SK-N-SH treated with all-trans-retinoic acid at 6 μM for 48 hours (cell line): ENCODE measurements at regions not wholly inside any gene's neighbourhood (a gene's known extent, or its start where the extent isn't known, plus 50 kb on each side); places are given as distances from the start of the nearest gene placed in this dataset.

Experiments used
- ATAC-seq: fragments of 200-7000 bp; cut with Tn5 transposase; 3 replicates; pipeline ENCODE4 v1.9.1; 2020; ENCODE audit warnings: mild to moderate bottlenecking, moderate library complexity
- BACH2 ChIP-seq: fragments of 250-450 bp; sonication (Bioruptor Pico); IDR thresholded peaks from 2 replicates; pipeline ENCODE4 v1.9.0; 2021; ENCODE audit warnings: mild to moderate bottlenecking, borderline replicate concordance
- CREB5 ChIP-seq: fragments of 250-450 bp; sonication (Bioruptor Pico); IDR thresholded peaks from 2 replicates; pipeline ENCODE4 v1.5.1; 2020; ENCODE audit warnings: low read depth, mild to moderate bottlenecking, moderate library complexity
- CSDC2 ChIP-seq: fragments of 250-450 bp; sonication (Bioruptor Pico); IDR thresholded peaks from 2 replicates; pipeline ENCODE4 v1.5.0; 2020; ENCODE audit warnings: mild to moderate bottlenecking, moderate library complexity
- CSRNP3 ChIP-seq: fragments of 250-450 bp; sonication (Bioruptor Pico); IDR thresholded peaks from 2 replicates; pipeline ENCODE4 v1.5.1; 2021; ENCODE audit warnings: mild to moderate bottlenecking, moderate library complexity
- ESRRG ChIP-seq: fragments of 250-450 bp; sonication (Bioruptor Pico); IDR thresholded peaks from 2 replicates; pipeline ENCODE4 v1.6.1; 2021; ENCODE audit warnings: mild to moderate bottlenecking
- GLIS3 ChIP-seq: fragments of 250-450 bp; sonication (Bioruptor Pico); IDR thresholded peaks from 2 replicates; pipeline ENCODE4 v1.5.0; 2020; ENCODE audit warnings: mild to moderate bottlenecking, moderate library complexity
- ISL1 ChIP-seq: fragments of 250-450 bp; sonication (Bioruptor Pico); IDR thresholded peaks from 2 replicates; pipeline ENCODE4 v2.1.2; 2022; ENCODE audit warnings: mild to moderate bottlenecking, moderate library complexity
- OSR1 ChIP-seq: fragments of 250-450 bp; sonication (Bioruptor Pico); IDR thresholded peaks from 2 replicates; pipeline ENCODE4 v1.8.0; 2022; ENCODE audit warnings: moderate library complexity, mild to moderate bottlenecking, inconsistent platforms
- PATZ1 ChIP-seq: fragments of 250-450 bp; sonication (Bioruptor Pico); IDR thresholded peaks from 2 replicates; pipeline ENCODE4 v1.8.0; 2020; ENCODE audit warnings: mild to moderate bottlenecking, moderate library complexity, borderline replicate concordance
- POU6F1 ChIP-seq: fragments of 250-450 bp; sonication (Bioruptor Pico); IDR thresholded peaks from 2 replicates; pipeline ENCODE4 v1.8.0; 2021; ENCODE audit warnings: low read depth, mild to moderate bottlenecking, moderate library complexity, borderline replicate concordance
- PPARA ChIP-seq: fragments of 250-450 bp; sonication (Bioruptor Pico); IDR thresholded peaks from 2 replicates; pipeline ENCODE4 v1.5.0; 2020; ENCODE audit warnings: mild to moderate bottlenecking, borderline replicate concordance
- RARB ChIP-seq: fragments of 250-450 bp; sonication (Bioruptor Pico); IDR thresholded peaks from 2 replicates; pipeline ENCODE4 v1.8.0; 2021; ENCODE audit warnings: mild to moderate bottlenecking, moderate library complexity
- TCF4 ChIP-seq: fragments of 250-450 bp; sonication (Bioruptor Pico); IDR thresholded peaks from 2 replicates; pipeline ENCODE4 v1.8.0; 2021; ENCODE audit warnings: mild to moderate bottlenecking, moderate library complexity, borderline replicate concordance
- TOX ChIP-seq: fragments of 250-450 bp; sonication (Bioruptor Pico); IDR thresholded peaks from 2 replicates; pipeline ENCODE4 v1.8.0; 2021; ENCODE audit warnings: mild to moderate bottlenecking, moderate library complexity, borderline replicate concordance
- TSHZ2 ChIP-seq: fragments of 250-450 bp; sonication (Bioruptor Pico); IDR thresholded peaks from 2 replicates; pipeline ENCODE4 v1.5.0; 2020; ENCODE audit warnings: mild to moderate bottlenecking, moderate library complexity
- ZC3H10 ChIP-seq: fragments of 250-450 bp; sonication (Bioruptor Pico); IDR thresholded peaks from 2 replicates; pipeline ENCODE4 v1.5.1; 2021; ENCODE audit warnings: mild to moderate bottlenecking, moderate library complexity
- ZFP3 ChIP-seq: fragments of 250-450 bp; sonication (Bioruptor Pico); IDR thresholded peaks from 2 replicates; pipeline ENCODE4 v1.5.0; 2020; ENCODE audit warnings: mild to moderate bottlenecking, moderate library complexity
- ZFP30 ChIP-seq: fragments of 450-650 bp; formaldehyde crosslinking; IDR thresholded peaks from 2 replicates; pipeline ENCODE4 v1.5.0; 2022; ENCODE audit warnings: mild to moderate bottlenecking, moderate library complexity
- ZNF565 ChIP-seq: fragments of 450-650 bp; formaldehyde crosslinking; conservative IDR thresholded peaks from 2 replicates; pipeline ENCODE4 v1.5.0; 2020; ENCODE audit warnings: low read depth, mild to moderate bottlenecking, moderate library complexity
- ZNF70 ChIP-seq: fragments of 450-650 bp; formaldehyde crosslinking; IDR thresholded peaks from 2 replicates; pipeline ENCODE4 v1.5.0; 2020; ENCODE audit warnings: mild to moderate bottlenecking, moderate library complexity
- ZNF8 ChIP-seq: fragments of 450-650 bp; formaldehyde crosslinking; IDR thresholded peaks from 2 replicates; pipeline ENCODE4 v1.5.0; 2020; ENCODE audit warnings: mild to moderate bottlenecking, moderate library complexity

- peak; percentile 97 for ATAC-seq
- TF ChIP-seq CSDC2 (CRISPR knock-in tag) (no peak), ZC3H10 (CRISPR knock-in tag) (no peak)
Measured at GRCh38 chr5:85049020-85049419, 664.3 kb upstream of the EDIL3 start.

GRCh38 chr5:85052826-85053225, 668.1 kb upstream of the EDIL3 start:
- TF ChIP-seq POU6F1 (CRISPR knock-in tag) (no peak), ZFP30 (no peak), ISL1 (CRISPR knock-in tag) (no peak), ZNF565 (CRISPR knock-in tag) (no peak), ZNF70 (CRISPR knock-in tag) (no peak), CREB5 (CRISPR knock-in tag) (no peak), BACH2 (CRISPR knock-in tag) (no peak), RARB (CRISPR knock-in tag) (no peak), CSRNP3 (CRISPR knock-in tag) (no peak), ZFP3 (no peak), TCF4 (no peak), ESRRG (no peak), TOX (no peak), PPARA (CRISPR knock-in tag) (no peak), OSR1 (CRISPR knock-in tag) (no peak)
- TF ChIP-seq, all 23 proteins: peak for 0
- no peak for ATAC-seq

- TF ChIP-seq RARB (CRISPR knock-in tag): no peak
- TF ChIP-seq PATZ1 (CRISPR knock-in tag): no peak
- TF ChIP-seq PPARA (CRISPR knock-in tag): no peak
- no peak for TF ChIP-seq ZNF8 (CRISPR knock-in tag)
- TF ChIP-seq ZFP30: no peak
- no peak for TF ChIP-seq POU6F1 (CRISPR knock-in tag)
- no peak for TF ChIP-seq TSHZ2 (CRISPR knock-in tag)
- TF ChIP-seq BACH2 (CRISPR knock-in tag): no peak
- TF ChIP-seq ZNF70 (CRISPR knock-in tag): no peak
- TF ChIP-seq TCF4: no peak
- TF ChIP-seq CSRNP3 (CRISPR knock-in tag): no peak
- no peak for TF ChIP-seq GLIS3
- no peak for TF ChIP-seq ESRRG
- TF ChIP-seq OSR1 (CRISPR knock-in tag): no peak
Measured at GRCh38 chr5:85069659-85070640, 685.3 kb upstream of the EDIL3 start.

More at GRCh38 chr5:85069659-85070640, 685.3 kb upstream of the EDIL3 start:
- ATAC-seq: no peak
